ENCODE measurements at regions not wholly inside any gene's neighbourhood (a gene's known extent, or its start where the extent isn't known, plus 50 kb on each side); places are given as distances from the start of the nearest gene placed in this dataset.

DNA sequence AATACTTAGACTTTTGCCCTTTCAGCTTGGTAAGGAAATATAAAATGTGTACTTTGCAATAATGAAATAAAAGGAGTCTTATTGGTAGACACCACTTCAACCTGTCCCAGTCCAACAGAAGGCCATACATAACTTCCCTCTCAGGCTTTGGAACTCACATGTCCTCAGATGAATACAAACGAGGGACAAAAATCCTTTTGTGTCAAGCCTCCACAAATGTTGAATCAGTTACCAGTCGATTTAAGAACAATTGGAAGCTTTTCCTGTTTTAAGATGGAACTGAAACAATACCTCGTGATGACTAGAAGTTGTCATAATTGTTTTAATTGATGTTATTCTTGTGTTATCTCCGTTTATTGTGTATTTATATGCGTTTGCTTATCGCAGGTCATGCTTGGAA, 385.1 kb upstream of the POU3F3 start:
- TF ChIP-seq, protein P1, sequence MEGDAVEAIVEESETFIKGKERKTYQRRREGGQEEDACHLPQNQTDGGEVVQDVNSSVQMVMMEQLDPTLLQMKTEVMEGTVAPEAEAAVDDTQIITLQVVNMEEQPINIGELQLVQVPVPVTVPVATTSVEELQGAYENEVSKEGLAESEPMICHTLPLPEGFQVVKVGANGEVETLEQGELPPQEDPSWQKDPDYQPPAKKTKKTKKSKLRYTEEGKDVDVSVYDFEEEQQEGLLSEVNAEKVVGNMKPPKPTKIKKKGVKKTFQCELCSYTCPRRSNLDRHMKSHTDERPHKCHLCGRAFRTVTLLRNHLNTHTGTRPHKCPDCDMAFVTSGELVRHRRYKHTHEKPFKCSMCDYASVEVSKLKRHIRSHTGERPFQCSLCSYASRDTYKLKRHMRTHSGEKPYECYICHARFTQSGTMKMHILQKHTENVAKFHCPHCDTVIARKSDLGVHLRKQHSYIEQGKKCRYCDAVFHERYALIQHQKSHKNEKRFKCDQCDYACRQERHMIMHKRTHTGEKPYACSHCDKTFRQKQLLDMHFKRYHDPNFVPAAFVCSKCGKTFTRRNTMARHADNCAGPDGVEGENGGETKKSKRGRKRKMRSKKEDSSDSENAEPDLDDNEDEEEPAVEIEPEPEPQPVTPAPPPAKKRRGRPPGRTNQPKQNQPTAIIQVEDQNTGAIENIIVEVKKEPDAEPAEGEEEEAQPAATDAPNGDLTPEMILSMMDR (IDR thresholded peaks at IDR 0.05): no peak
- TF ChIP-seq, protein P2, sequence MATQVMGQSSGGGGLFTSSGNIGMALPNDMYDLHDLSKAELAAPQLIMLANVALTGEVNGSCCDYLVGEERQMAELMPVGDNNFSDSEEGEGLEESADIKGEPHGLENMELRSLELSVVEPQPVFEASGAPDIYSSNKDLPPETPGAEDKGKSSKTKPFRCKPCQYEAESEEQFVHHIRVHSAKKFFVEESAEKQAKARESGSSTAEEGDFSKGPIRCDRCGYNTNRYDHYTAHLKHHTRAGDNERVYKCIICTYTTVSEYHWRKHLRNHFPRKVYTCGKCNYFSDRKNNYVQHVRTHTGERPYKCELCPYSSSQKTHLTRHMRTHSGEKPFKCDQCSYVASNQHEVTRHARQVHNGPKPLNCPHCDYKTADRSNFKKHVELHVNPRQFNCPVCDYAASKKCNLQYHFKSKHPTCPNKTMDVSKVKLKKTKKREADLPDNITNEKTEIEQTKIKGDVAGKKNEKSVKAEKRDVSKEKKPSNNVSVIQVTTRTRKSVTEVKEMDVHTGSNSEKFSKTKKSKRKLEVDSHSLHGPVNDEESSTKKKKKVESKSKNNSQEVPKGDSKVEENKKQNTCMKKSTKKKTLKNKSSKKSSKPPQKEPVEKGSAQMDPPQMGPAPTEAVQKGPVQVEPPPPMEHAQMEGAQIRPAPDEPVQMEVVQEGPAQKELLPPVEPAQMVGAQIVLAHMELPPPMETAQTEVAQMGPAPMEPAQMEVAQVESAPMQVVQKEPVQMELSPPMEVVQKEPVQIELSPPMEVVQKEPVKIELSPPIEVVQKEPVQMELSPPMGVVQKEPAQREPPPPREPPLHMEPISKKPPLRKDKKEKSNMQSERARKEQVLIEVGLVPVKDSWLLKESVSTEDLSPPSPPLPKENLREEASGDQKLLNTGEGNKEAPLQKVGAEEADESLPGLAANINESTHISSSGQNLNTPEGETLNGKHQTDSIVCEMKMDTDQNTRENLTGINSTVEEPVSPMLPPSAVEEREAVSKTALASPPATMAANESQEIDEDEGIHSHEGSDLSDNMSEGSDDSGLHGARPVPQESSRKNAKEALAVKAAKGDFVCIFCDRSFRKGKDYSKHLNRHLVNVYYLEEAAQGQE (IDR thresholded peaks at IDR 0.05; ENCODE audit: low read depth, low read length): no peak
- TF ChIP-seq MXI1 (IDR thresholded peaks at IDR 0.05; ENCODE audit: low read depth, low read length) (no peak), EP300 (IDR thresholded peaks at IDR 0.05; ENCODE audit: borderline replicate concordance in 1 of 2, low read depth in 1 of 2, low read length in 1 of 2) (no peak), RAD21 (IDR thresholded peaks at IDR 0.05; ENCODE audit: low read length) (no peak), CHD2 (IDR thresholded peaks at IDR 0.05; ENCODE audit: low read length, partially characterized antibody) (no peak), GATA2 (CRISPR knock-in tag; IDR thresholded peaks at IDR 0.05) (no peak), TEAD4 (IDR thresholded peaks at IDR 0.05; ENCODE audit: borderline replicate concordance, insufficient read depth) (no peak), POLR2AphosphoS5 (IDR thresholded peaks at IDR 0.05; ENCODE audit: low read depth, low read length) (no peak), FOSL2 (IDR thresholded peaks at IDR 0.05; ENCODE audit: borderline replicate concordance, low read depth) (no peak), TAF1 (IDR thresholded peaks at IDR 0.05; ENCODE audit: borderline replicate concordance, low read depth, low read length) (no peak), EZH2phosphoT487 (IDR thresholded peaks at IDR 0.05; ENCODE audit: borderline replicate concordance, low read depth) (no peak)
- TF ChIP-seq, protein P3, sequence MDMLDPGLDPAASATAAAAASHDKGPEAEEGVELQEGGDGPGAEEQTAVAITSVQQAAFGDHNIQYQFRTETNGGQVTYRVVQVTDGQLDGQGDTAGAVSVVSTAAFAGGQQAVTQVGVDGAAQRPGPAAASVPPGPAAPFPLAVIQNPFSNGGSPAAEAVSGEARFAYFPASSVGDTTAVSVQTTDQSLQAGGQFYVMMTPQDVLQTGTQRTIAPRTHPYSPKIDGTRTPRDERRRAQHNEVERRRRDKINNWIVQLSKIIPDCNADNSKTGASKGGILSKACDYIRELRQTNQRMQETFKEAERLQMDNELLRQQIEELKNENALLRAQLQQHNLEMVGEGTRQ (IDR thresholded peaks at IDR 0.05; ENCODE audit: borderline replicate concordance, low read depth, low read length): no peak
- TF ChIP-seq, protein P4, sequence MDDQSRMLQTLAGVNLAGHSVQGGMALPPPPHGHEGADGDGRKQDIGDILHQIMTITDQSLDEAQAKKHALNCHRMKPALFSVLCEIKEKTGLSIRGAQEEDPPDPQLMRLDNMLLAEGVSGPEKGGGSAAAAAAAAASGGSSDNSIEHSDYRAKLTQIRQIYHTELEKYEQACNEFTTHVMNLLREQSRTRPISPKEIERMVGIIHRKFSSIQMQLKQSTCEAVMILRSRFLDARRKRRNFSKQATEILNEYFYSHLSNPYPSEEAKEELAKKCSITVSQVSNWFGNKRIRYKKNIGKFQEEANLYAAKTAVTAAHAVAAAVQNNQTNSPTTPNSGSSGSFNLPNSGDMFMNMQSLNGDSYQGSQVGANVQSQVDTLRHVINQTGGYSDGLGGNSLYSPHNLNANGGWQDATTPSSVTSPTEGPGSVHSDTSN (IDR thresholded peaks at IDR 0.05): no peak
